HepG2 (cell line): ENCODE measurements at regions not wholly inside any gene's neighbourhood (a gene's known extent, or its start where the extent isn't known, plus 50 kb on each side); places are given as distances from the start of the nearest gene placed in this dataset.

Experiments
- CTCF ChIP-seq: sonication (generic); formaldehyde crosslinking; IDR thresholded peaks from 2 replicates; pipeline ENCODE4 v1.5.0; 2020; ENCODE audit warnings: mild to moderate bottlenecking, missing genetic modification reagents, moderate library complexity
- FOXK1 ChIP-seq: sonication (generic); formaldehyde crosslinking; IDR thresholded peaks from 2 replicates; pipeline ENCODE4 v1.4.0; 2020; ENCODE audit warnings: low read depth, missing genetic modification reagents, borderline replicate concordance
- HINFP ChIP-seq: sonication (generic); formaldehyde crosslinking; IDR thresholded peaks from 2 replicates; pipeline ENCODE4 v1.4.0; 2020; ENCODE audit warnings: low read depth, mild to moderate bottlenecking, missing genetic modification reagents
- MAF1 ChIP-seq: sonication (generic); formaldehyde crosslinking; IDR thresholded peaks from 2 replicates; pipeline ENCODE4 v1.5.0; 2020; ENCODE audit warnings: missing genetic modification reagents, borderline replicate concordance
- MXI1 ChIP-seq: IDR thresholded peaks from 3 replicates; pipeline ENCODE4 v1.6.1; 2012; ENCODE audit warnings: low read depth, low read length, inconsistent platforms, borderline replicate concordance
- POLR2AphosphoS5 ChIP-seq: IDR thresholded peaks from 2 replicates; pipeline ENCODE4 v1.6.1; 2012; ENCODE audit warnings: low read depth, low read length
- SIX1 ChIP-seq: sonication (generic); formaldehyde crosslinking; IDR thresholded peaks from 2 replicates; pipeline ENCODE4 v1.4.0; 2020; ENCODE audit warnings: missing genetic modification reagents, borderline replicate concordance

- TF ChIP-seq MXI1 (no peak), SIX1 (CRISPR knock-in tag) (no peak), HINFP (no peak), POLR2AphosphoS5 (no peak), FOXK1 (CRISPR knock-in tag) (no peak), MAF1 (CRISPR knock-in tag) (no peak), CTCF (CRISPR knock-in tag) (no peak)
Observed at GRCh38 chr3:112741983-112742382, 101.0 kb upstream of the CCDC80 start.
